ENCODE measurements at regions not wholly inside any gene's neighbourhood (a gene's known extent, or its start where the extent isn't known, plus 50 kb on each side); places are given as distances from the start of the nearest gene placed in this dataset.
"Not testable (repeated sequence)": the region's sequence is repeated elsewhere in the genome, so short reads cannot be mapped to it uniquely, and the experiment has no call there.

DNA sequence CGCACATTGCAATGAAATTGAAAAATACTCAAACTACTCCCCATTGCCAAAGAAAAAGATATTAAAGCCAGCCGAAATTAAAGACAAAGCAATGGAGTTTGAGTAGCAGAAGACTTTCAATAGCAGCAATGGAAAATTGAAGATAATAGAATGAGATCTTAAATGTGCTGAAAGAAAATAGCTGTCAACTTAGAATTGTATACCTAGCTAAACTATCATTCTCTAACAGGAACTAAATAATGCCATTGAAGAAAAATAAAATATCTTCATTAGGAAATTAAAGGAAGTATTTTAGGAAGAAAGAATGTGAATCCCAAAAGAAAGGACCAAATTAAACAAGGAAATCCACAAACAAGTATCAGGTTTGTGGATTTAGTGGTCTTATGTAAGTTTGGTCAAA lies 165.6 kb downstream of the USP31 start:
- ChIA-PET POLR2A (no interaction called here), CTCF (no interaction called here)
- ATAC-seq (no peak), DNase-seq (ENCODE audit: low spot score) (no peak)
- Mint-ChIP-seq H3K36me3 (peaks cover 13% of the 10 kb centered on the region), H3K4me1 (peaks cover 6% of the 10 kb centered on the region), H3K27ac (no peak overlapping the region), H3K27me3 (ENCODE audit: low read depth) (peaks cover 2% of the 10 kb centered on the region), H3K9me3 (peaks cover 36% of the 10 kb centered on the region), H3K4me3 (no peak overlapping the region)
- TF ChIP-seq NFATC4 (CRISPR knock-in tag; IDR thresholded peaks at IDR 0.05) (no peak), ZBTB21 (CRISPR knock-in tag; IDR thresholded peaks at IDR 0.05; ENCODE audit: borderline replicate concordance) (no peak), NR1H2 (CRISPR knock-in tag; IDR thresholded peaks at IDR 0.05) (no peak), NFE2L1 (CRISPR knock-in tag; IDR thresholded peaks at IDR 0.05) (no peak), E2F1 (CRISPR knock-in tag; IDR thresholded peaks at IDR 0.05) (no peak), ZNF219 (CRISPR knock-in tag; IDR thresholded peaks at IDR 0.05; ENCODE audit: borderline replicate concordance) (no peak), FOXK1 (CRISPR knock-in tag; IDR thresholded peaks at IDR 0.05) (no peak), ATF6 (CRISPR knock-in tag; IDR thresholded peaks at IDR 0.05) (no peak)

GRCh38 chr16:22980514-22980913 lies 166.6 kb downstream of the HS3ST2 start:
- H3K4me3 Mint-ChIP-seq; ATAC-seq; H3K27me3 Mint-ChIP-seq (ENCODE audit: low read depth); H3K27ac Mint-ChIP-seq; POLR2A ChIA-PET; DNase-seq (ENCODE audit: low spot score): not testable (repeated sequence)
- Mint-ChIP-seq H3K36me3 (peaks cover 13% of the 10 kb centered on the region), H3K4me1 (peaks cover 11% of the 10 kb centered on the region), H3K9me3 (peaks cover 29% of the 10 kb centered on the region)
- CTCF ChIA-PET: interaction anchor here (1.3 kb wide), 1 partner anchor 81 kb away, joined by 3 read pairs; no protein-coding TSS in a partner anchor

GRCh38 chr16:22979038-22979437 lies 165.1 kb downstream of the HS3ST2 start:
- H3K4me3 Mint-ChIP-seq: no peak overlapping the region
- H3K4me1 Mint-ChIP-seq: peaks cover 11% of the 10 kb centered on the region
- POLR2A ChIA-PET: no interaction called here
- CTCF ChIA-PET: interaction anchor here (2.8 to 7.5 kb wide), 2 partner anchors 79 to 81 kb away, joined by 12 to 138 read pairs; no protein-coding TSS in a partner anchor
- DNase-seq (ENCODE audit: low spot score) (no peak), ATAC-seq (no peak)
- H3K36me3 Mint-ChIP-seq: peaks cover 9% of the 10 kb centered on the region
- no peak overlapping the region for H3K27ac Mint-ChIP-seq
- H3K27me3 Mint-ChIP-seq (ENCODE audit: low read depth): peaks cover 2% of the 10 kb centered on the region; the same call in 1 of the 2 replicates
- peaks cover 18% of the 10 kb centered on the region for H3K9me3 Mint-ChIP-seq
- TF ChIP-seq, protein P1, sequence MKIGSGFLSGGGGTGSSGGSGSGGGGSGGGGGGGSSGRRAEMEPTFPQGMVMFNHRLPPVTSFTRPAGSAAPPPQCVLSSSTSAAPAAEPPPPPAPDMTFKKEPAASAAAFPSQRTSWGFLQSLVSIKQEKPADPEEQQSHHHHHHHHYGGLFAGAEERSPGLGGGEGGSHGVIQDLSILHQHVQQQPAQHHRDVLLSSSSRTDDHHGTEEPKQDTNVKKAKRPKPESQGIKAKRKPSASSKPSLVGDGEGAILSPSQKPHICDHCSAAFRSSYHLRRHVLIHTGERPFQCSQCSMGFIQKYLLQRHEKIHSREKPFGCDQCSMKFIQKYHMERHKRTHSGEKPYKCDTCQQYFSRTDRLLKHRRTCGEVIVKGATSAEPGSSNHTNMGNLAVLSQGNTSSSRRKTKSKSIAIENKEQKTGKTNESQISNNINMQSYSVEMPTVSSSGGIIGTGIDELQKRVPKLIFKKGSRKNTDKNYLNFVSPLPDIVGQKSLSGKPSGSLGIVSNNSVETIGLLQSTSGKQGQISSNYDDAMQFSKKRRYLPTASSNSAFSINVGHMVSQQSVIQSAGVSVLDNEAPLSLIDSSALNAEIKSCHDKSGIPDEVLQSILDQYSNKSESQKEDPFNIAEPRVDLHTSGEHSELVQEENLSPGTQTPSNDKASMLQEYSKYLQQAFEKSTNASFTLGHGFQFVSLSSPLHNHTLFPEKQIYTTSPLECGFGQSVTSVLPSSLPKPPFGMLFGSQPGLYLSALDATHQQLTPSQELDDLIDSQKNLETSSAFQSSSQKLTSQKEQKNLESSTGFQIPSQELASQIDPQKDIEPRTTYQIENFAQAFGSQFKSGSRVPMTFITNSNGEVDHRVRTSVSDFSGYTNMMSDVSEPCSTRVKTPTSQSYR (CRISPR knock-in tag; IDR thresholded peaks at IDR 0.05): no peak
- no peak for TF ChIP-seq ZNF232 (CRISPR knock-in tag; IDR thresholded peaks at IDR 0.05)
- no peak for TF ChIP-seq ZNF317 (CRISPR knock-in tag; IDR thresholded peaks at IDR 0.05; ENCODE audit: borderline replicate concordance, low read depth)
- no peak for TF ChIP-seq ELF4 (CRISPR knock-in tag; IDR thresholded peaks at IDR 0.05; ENCODE audit: low read depth)
- no peak for TF ChIP-seq USF2 (CRISPR knock-in tag; IDR thresholded peaks at IDR 0.05)
- TF ChIP-seq, protein P2, sequence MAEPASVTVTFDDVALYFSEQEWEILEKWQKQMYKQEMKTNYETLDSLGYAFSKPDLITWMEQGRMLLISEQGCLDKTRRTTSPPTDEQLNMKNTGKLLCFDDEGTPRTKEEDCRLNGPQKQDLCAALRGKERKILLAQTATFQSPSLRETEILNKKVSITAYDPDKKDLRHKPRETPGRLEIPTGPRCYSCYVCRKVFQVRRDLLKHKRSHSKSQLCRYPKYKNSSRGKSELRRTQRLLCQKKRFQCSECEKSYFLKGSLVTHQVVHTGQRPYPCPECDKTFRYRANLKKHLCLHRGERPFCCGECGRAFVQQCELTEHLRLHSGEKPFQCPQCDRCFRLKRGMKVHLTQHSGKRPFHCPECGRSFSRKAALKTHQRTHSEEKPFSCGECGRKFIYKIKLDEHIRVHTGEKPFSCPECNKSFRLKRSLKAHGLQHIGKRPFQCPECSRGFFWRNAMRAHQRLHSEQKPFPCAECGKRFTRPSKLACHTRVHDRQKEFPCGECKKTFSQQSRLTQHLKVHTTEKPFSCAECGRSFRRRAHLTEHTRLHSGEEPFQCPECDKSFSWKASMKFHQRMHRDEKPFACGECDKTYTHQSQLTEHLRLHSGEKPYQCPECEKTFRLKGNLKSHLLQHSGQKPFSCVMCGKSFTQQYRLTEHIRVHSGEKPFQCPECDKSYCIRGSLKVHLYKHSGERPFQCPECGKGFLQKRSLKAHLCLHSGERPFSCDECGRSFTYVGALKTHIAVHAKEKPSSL (CRISPR knock-in tag; conservative IDR thresholded peaks at IDR 0.05): no peak
- no peak for TF ChIP-seq ESRRA (CRISPR knock-in tag; IDR thresholded peaks at IDR 0.05; ENCODE audit: borderline replicate concordance)
- no peak for TF ChIP-seq ZNF138 (CRISPR knock-in tag; conservative IDR thresholded peaks at IDR 0.05)
- no peak for TF ChIP-seq NFE2L1 (CRISPR knock-in tag; IDR thresholded peaks at IDR 0.05)
- TF ChIP-seq, protein P3, sequence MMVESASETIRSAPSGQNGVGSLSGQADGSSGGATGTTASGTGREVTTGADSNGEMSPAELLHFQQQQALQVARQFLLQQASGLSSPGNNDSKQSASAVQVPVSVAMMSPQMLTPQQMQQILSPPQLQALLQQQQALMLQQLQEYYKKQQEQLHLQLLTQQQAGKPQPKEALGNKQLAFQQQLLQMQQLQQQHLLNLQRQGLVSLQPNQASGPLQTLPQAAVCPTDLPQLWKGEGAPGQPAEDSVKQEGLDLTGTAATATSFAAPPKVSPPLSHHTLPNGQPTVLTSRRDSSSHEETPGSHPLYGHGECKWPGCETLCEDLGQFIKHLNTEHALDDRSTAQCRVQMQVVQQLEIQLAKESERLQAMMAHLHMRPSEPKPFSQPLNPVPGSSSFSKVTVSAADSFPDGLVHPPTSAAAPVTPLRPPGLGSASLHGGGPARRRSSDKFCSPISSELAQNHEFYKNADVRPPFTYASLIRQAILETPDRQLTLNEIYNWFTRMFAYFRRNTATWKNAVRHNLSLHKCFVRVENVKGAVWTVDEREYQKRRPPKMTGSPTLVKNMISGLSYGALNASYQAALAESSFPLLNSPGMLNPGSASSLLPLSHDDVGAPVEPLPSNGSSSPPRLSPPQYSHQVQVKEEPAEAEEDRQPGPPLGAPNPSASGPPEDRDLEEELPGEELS (CRISPR knock-in tag; IDR thresholded peaks at IDR 0.05): no peak
- TF ChIP-seq MAX (CRISPR knock-in tag; IDR thresholded peaks at IDR 0.05): no peak
- no peak for TF ChIP-seq GRHL2 (CRISPR knock-in tag; IDR thresholded peaks at IDR 0.05; ENCODE audit: insufficient replicate concordance, severe bottlenecking)
- no peak for TF ChIP-seq GTF2I (CRISPR knock-in tag; conservative IDR thresholded peaks at IDR 0.05)
- no peak for TF ChIP-seq FOXJ3 (CRISPR knock-in tag; IDR thresholded peaks at IDR 0.05; ENCODE audit: borderline replicate concordance)

Data from WTC11 (cell line).